Fibroblast of pulmonary artery (primary cell): ENCODE measurements at regions not wholly inside any gene's neighbourhood (a gene's known extent, or its start where the extent isn't known, plus 50 kb on each side); places are given as distances from the start of the nearest gene placed in this dataset.

Experiments
- DNase-seq: peaks from one replicate; pipeline ENCODE4 v3.0.0-alpha.2; 2010; ENCODE audit warnings: low read depth
- H3K4me3 ChIP-seq: replicated peaks from 2 replicates; pipeline ENCODE4 v1.5.1; 2011; ENCODE audit warnings: low read depth, mild to moderate bottlenecking, control low read depth, low read length, moderate library complexity
- TF ChIP-seq, protein P1 (sequence below): IDR thresholded peaks from 2 replicates; pipeline ENCODE4 v1.5.1; 2011; ENCODE audit warnings: mild to moderate bottlenecking, control low read depth, low read length, inconsistent platforms; ENCODE audit errors: missing control alignments

DNA sequence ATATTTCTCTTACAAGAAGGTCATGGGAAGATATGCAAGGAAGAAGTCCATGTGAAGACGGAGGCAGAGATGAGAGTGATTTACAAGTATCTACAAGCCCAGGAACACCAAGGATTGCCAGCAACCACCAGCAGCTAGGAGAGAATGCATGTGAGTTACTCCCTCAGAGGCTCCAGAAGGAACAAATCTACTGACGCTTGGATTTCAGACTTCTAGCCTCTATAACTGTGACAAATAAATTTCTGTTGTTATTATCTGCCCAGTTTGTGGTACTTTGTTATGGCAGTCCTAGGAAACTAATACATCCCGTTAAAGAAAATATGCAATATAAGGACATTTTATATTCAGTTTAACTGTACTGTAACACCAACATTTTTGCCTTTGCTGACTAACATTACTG is 283.9 kb downstream of the BCHE start:
- TF ChIP-seq, protein P1, sequence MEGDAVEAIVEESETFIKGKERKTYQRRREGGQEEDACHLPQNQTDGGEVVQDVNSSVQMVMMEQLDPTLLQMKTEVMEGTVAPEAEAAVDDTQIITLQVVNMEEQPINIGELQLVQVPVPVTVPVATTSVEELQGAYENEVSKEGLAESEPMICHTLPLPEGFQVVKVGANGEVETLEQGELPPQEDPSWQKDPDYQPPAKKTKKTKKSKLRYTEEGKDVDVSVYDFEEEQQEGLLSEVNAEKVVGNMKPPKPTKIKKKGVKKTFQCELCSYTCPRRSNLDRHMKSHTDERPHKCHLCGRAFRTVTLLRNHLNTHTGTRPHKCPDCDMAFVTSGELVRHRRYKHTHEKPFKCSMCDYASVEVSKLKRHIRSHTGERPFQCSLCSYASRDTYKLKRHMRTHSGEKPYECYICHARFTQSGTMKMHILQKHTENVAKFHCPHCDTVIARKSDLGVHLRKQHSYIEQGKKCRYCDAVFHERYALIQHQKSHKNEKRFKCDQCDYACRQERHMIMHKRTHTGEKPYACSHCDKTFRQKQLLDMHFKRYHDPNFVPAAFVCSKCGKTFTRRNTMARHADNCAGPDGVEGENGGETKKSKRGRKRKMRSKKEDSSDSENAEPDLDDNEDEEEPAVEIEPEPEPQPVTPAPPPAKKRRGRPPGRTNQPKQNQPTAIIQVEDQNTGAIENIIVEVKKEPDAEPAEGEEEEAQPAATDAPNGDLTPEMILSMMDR = no peak
- no peak overlapping the region for H3K4me3 ChIP-seq
- no peak for DNase-seq

DNA sequence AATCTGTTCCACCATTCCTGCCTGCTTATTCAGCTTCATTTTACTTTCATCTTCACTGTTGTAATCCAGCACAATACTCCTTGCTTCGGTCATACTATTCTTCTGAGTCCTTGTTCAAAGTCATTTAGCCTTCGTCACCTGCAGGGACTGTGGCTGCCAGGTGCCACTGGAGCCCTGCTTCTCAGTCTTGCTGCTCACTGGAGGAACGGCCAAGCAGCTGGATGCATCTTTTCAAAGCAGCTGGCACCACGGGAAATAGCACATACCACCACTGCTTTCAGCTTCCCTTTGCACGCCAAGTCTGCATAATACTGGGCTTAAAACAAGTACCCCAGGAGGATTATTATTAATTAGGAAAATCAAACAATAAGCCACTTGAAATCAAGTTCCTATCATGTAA is 287.6 kb downstream of the BCHE start:
- no peak for DNase-seq
- TF ChIP-seq, protein P1 = no peak

DNA sequence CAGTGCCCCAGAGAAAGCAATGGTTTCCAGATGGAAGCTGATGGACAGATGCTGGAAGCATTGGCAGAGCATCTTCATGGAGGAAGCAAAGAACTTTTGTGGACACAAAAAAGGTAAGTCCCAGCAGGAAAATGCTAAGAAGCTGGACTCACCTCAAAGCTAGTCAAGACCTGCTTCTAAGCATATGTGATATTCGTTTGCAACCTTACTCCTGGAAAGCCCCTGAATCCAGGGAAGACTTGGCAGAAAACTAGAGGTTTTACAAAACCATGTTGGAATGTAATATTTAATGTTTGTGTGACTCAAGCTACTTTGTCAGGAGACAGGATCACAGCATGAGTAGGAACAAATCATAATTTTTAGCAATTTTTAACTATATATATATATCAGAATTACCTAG is 288.2 kb downstream of the BCHE start:
- TF ChIP-seq, protein P1 = no peak
- no peak overlapping the region for H3K4me3 ChIP-seq
- DNase-seq = no peak

More for the DNA sequence above, 287.6 kb downstream of the BCHE start:
- no peak overlapping the region for H3K4me3 ChIP-seq

DNA sequence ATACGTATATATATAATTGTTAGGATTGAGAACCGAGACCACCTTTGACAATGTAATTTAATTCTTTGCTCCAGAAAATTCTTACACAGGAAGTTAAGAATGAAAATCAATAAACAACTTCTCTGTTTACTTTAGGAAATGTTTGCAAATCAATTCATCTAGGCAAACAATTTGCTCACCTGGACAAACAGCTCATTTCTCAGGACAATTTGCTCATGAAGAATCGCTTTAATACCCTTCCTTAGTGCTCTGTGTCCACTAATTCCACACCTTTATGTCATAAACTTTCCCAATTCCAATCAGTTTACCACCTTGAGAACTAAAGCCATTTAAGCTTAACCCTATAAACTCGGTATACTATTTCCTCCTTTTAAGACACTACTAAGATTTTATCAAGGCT is 292.2 kb downstream of the BCHE start:
- no peak for DNase-seq
- no peak overlapping the region for H3K4me3 ChIP-seq
- TF ChIP-seq, protein P1 = no peak

DNA sequence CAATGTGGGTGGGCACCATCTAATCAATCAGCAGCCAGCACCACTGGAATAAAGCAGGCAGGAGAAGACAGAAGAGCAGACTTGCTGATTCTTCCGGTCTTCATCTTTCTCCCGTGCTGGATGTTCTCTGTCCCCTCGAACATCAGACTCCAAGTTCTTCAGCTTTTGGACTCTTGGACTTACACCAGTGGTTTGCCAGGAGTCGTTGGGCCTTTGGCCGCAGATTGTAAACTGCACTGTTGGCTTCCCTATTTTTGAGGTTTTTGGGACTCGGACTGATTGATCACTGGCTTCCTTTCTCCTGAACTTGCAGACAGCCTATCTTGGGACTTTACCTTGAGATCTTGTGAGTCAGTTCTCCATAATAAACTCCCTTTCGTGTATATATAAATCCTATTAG is 292.8 kb downstream of the BCHE start:
- DNase-seq = no peak
- H3K4me3 ChIP-seq = no peak overlapping the region
- TF ChIP-seq, protein P1 = no peak

DNA sequence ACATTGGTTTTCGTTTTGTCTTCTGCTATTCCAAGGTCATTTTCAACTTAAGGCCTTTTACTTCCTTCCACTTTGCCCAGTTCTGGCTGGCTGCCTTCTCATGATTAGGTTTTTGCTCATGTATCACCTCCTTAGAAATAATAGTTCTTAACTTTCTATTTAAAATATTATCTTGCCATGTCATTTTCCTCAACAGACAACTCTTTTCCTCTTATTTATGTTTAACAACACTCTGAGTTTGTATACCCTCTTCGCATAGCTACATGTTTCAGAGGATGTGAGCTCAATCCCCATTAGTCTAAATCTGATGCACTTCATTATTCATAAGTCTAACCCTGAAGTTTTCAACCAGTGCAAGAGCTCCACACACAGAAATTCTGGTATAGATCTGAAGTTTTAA is 299.1 kb downstream of the BCHE start:
- no peak overlapping the region for H3K4me3 ChIP-seq

DNA sequence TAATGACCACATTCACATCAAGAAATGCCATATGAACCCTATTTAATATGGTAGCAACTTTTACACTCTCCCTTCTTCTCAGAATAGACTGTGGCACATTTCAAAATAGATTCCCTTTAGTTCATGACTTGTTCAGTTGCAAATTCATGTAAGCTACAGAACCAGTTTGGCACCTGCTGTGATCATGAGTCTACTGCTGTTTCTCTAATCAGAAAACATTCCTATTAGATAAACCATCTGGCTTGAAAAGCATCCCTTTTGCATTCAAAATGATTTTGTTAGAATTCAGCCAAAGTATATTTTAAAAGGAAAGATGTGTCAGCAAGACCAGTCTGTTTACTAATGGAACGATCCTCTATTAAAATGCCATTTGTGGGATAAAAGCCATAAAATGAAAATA is 304.4 kb downstream of the BCHE start:
- no peak overlapping the region for H3K4me3 ChIP-seq
- DNase-seq = no peak
- TF ChIP-seq, protein P1 = no peak

More for the DNA sequence above, 299.1 kb downstream of the BCHE start:
- TF ChIP-seq, protein P1 = no peak
- no peak for DNase-seq
